ENCODE measurements at regions not wholly inside any gene's neighbourhood (a gene's known extent, or its start where the extent isn't known, plus 50 kb on each side); places are given as distances from the start of the nearest gene placed in this dataset.

DNA sequence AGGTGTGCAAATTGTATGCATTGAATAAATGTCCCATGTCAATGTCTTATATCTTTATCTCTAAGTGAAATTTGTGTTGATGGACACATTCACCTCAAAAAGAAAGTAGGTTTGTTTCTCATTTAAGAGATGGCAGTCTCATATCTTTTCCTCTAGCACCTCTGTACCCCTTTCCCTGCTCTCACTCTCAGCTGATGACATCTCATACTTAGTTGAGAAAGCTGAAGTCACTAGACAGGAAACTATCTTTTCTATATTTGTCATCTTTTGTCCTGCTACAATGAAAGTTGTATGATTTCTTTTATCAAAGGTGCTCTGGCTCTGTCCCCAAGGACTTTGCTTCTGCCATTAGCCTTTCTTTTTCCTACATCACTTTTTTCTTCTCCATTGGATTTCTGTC is 84.0 kb upstream of the GRPR start:
- H2AFZ ChIP-seq (ENCODE audit: low read length): no peak overlapping the region
- no peak for TF ChIP-seq CTCF (conservative IDR thresholded peaks at IDR 0.05)

More for the DNA sequence above, 84.0 kb upstream of the GRPR start:
- no peak overlapping the region for H3K9ac ChIP-seq (ENCODE audit: extremely low read depth, insufficient read length, low read length)
- DNase-seq: no peak
- Mint-ChIP-seq H3K36me3 (ENCODE audit: insufficient read depth in 1 of 3, low read depth in 3 of 3) (peaks cover 14 to 32% (median 23%) of the 10 kb centered on the region in 3 experiments), H3K4me1 (peaks cover 27 to 34% of the 10 kb centered on the region in 2 experiments), H3K27me3 (ENCODE audit: low read depth) (no peaks in the 10 kb centered on the region), H3K27ac (no peak overlapping the region), H3K4me3 (no peak overlapping the region), H3K9me3 (peaks cover 20 to 25% of the 10 kb centered on the region in 2 experiments)
- H2AK5ac ChIP-seq (ENCODE audit: insufficient read length, low read length): no peak overlapping the region
- no peak overlapping the region for H3K56ac ChIP-seq (ENCODE audit: insufficient read length, low read depth, low read length)
- H3T11ph ChIP-seq (ENCODE audit: low read length): no peak overlapping the region
- no peaks in the 10 kb centered on the region for H3K79me1 ChIP-seq (ENCODE audit: insufficient read depth, low read depth, low read length, poor library complexity, severe bottlenecking)
- H3K18ac ChIP-seq (ENCODE audit: insufficient read length, low read depth, low read length): no peak overlapping the region
- no peak overlapping the region for H3K27ac ChIP-seq (ENCODE audit: insufficient read length, low read depth, low read length)
- no peaks in the 10 kb centered on the region; the same call in 1 of the 2 replicates for H3K27me3 ChIP-seq (ENCODE audit: insufficient read depth, low read length)
- H2BK12ac ChIP-seq (ENCODE audit: insufficient read length, low read depth, low read length): no peak overlapping the region
- H4K5ac ChIP-seq (ENCODE audit: insufficient read length, low read depth, low read length): no peak overlapping the region
- H3K4ac ChIP-seq (ENCODE audit: low read depth, low read length): no peak overlapping the region
- no peak overlapping the region for H2BK5ac ChIP-seq (ENCODE audit: insufficient read length, low read length)
- no peaks in the 10 kb centered on the region for H3K9me3 ChIP-seq (ENCODE audit: control insufficient read depth, low read depth, low read length)
- H2BK15ac ChIP-seq (ENCODE audit: low read depth, low read length): no peak overlapping the region
- H3K4me1 ChIP-seq (ENCODE audit: insufficient read depth, low read length): peaks cover 7% of the 10 kb centered on the region; the same call in 1 of the 2 replicates
- no peaks in the 10 kb centered on the region for H4K20me1 ChIP-seq (ENCODE audit: control insufficient read depth, insufficient read depth, insufficient read length)
- H3K14ac ChIP-seq (ENCODE audit: insufficient read depth, low read length): no peak overlapping the region
- H4K8ac ChIP-seq (replicated peaks; ENCODE audit: insufficient read length, low read depth, low read length): no peak overlapping the region
- H2BK20ac ChIP-seq (ENCODE audit: low read depth, low read length, poor library complexity, severe bottlenecking): no peak overlapping the region
- no peak overlapping the region for H4K91ac ChIP-seq (ENCODE audit: insufficient read length, low read depth, low read length)
- no peak overlapping the region for H3K4me2 ChIP-seq (ENCODE audit: insufficient read depth, insufficient read length, low read length)
- no peak overlapping the region for H3K23ac ChIP-seq (ENCODE audit: insufficient read length, low read depth, low read length)
- H2BK120ac ChIP-seq (ENCODE audit: low read depth, low read length, poor library complexity, severe bottlenecking): no peak overlapping the region
- H3K23me2 ChIP-seq (ENCODE audit: insufficient read length, low read depth, low read length, poor library complexity, severe bottlenecking): no peaks in the 10 kb centered on the region
- H3K79me2 ChIP-seq (ENCODE audit: insufficient read depth, low read length): no peaks in the 10 kb centered on the region
